GM12878 (cell line): ENCODE measurements at regions not wholly inside any gene's neighbourhood (a gene's known extent, or its start where the extent isn't known, plus 50 kb on each side); places are given as distances from the start of the nearest gene placed in this dataset.

Experiments used
- ATAC-seq: fragments of 200-7000 bp; cut with Tn5 transposase; 3 replicates; pipeline ENCODE4 v1.9.1; 2020; ENCODE audit warnings: mild to moderate bottlenecking, moderate library complexity
- BruUV-seq: library from RNA; stranded (reverse); fragments of 400-500 nt; replicated peaks from 2 replicates; lab custom pipeline; 2021; lab: Mats Ljungman, UMichigan
- CTCF ChIA-PET: fragments of 300-600 bp; sonication (Branson Sonifier 250); formaldehyde crosslinking; extraction: SDS; loops from one replicate; lab custom pipeline; 2021; ENCODE audit warnings: inconsistent platforms; lab: Yijun Ruan, JAX
- POLR2A ChIA-PET: fragments of 350-600 bp; formaldehyde crosslinking; extraction: SDS; loops from one replicate; lab custom pipeline; 2021; ENCODE audit warnings: inconsistent platforms; lab: Charles Lee
- RAD21 ChIA-PET: fragments of 300-600 bp; sonication (Branson Sonifier 250); formaldehyde crosslinking; loops from one replicate; lab custom pipeline; 2023; ENCODE audit warnings: antibody characterized with exemption; ENCODE audit not compliant: unreplicated experiment; lab: Charles Lee
- SMC1A ChIA-PET: fragments of 300-600 bp; sonication (Branson Sonifier 250); formaldehyde crosslinking; loops from one replicate; lab custom pipeline; 2023; ENCODE audit not compliant: unreplicated experiment, uncharacterized antibody; lab: Charles Lee
- DNase-seq: peaks from one replicate; pipeline ENCODE4 v3.0.0-alpha.2; 2011; ENCODE audit warnings: low read depth, low spot score
- FAIRE-seq: peaks from 3 replicates; lab custom pipeline; 2011; peaks lifted over from hg19 to GRCh38; lab: Jason Lieb, UNC
- H2AFZ ChIP-seq: 2 replicates; pipeline ENCODE4 v1.6.0; 2011; ENCODE audit warnings: low read depth, low read length, control low read depth; ENCODE audit not compliant: control insufficient read depth
- H3K27ac ChIP-seq: 2 replicates; pipeline ENCODE4 v1.5.1; 2011; ENCODE audit warnings: control low read depth; ENCODE audit not compliant: control insufficient read depth, insufficient read depth
- H3K27me3 ChIP-seq, 2 experiments: replicated peaks in 1 of 2; 2 replicates each; pipeline versions ENCODE4 v1.6.0 to v1.6.1; 2011; ENCODE audit warnings: low read length in 1 of 2; ENCODE audit not compliant: control insufficient read depth in 2 of 2, insufficient read depth in 2 of 2
- H3K36me3 ChIP-seq, 2 experiments: 2 replicates each; pipeline ENCODE4 v1.5.1; 2011; ENCODE audit warnings: low read length in 1 of 2; ENCODE audit not compliant: control insufficient read depth in 2 of 2, insufficient read depth in 2 of 2
- H3K4me1 ChIP-seq: 2 replicates; pipeline ENCODE4 v1.6.1; 2011; ENCODE audit warnings: mild to moderate bottlenecking, low read length, moderate library complexity, mixed read lengths; ENCODE audit not compliant: control insufficient read depth, insufficient read depth
- H3K4me2 ChIP-seq: 2 replicates; pipeline ENCODE4 v1.6.0; 2011; ENCODE audit warnings: control low read depth; ENCODE audit not compliant: control insufficient read depth, insufficient read depth
- H3K4me3 ChIP-seq: fragments of 200-600 bp; sonication (generic); 2 replicates; pipeline ENCODE4 v1.5.1; 2016
- H3K79me2 ChIP-seq: 2 replicates; pipeline ENCODE4 v1.6.0; 2011; ENCODE audit warnings: low read length; ENCODE audit not compliant: control insufficient read depth, insufficient read depth
- H3K9ac ChIP-seq: 2 replicates; pipeline ENCODE4 v1.8.0; 2011; ENCODE audit warnings: low read length, control low read depth, mixed read lengths; ENCODE audit not compliant: control insufficient read depth, insufficient read depth
- H3K9me3 ChIP-seq: replicated peaks from 3 replicates; pipeline ENCODE4 v1.5.1; 2011; ENCODE audit warnings: mild to moderate bottlenecking, low read length; ENCODE audit not compliant: control insufficient read depth, insufficient read depth
- H4K20me1 ChIP-seq: 2 replicates; pipeline ENCODE4 v1.6.0; 2011; ENCODE audit not compliant: control insufficient read depth, insufficient read depth
- CBFB ChIP-seq: IDR thresholded peaks from 2 replicates; pipeline ENCODE4 v1.6.1; 2016; ENCODE audit warnings: antibody characterized with exemption, low read depth
- HDGF ChIP-seq: fragments of 450-650 bp; IDR thresholded peaks from 2 replicates; pipeline ENCODE4 v1.6.1; 2016; ENCODE audit warnings: antibody characterized with exemption
- IKZF2 ChIP-seq, 2 experiments: fragments of 450-650 bp; IDR thresholded peaks; 2 replicates each; pipeline ENCODE4 v1.6.1; 2017; ENCODE audit warnings: mild to moderate bottlenecking in 2 of 2, moderate library complexity in 2 of 2
- KDM1A ChIP-seq: fragments of 200-600 bp; sonication (generic); IDR thresholded peaks from 2 replicates; pipeline ENCODE4 v1.6.1; 2016; ENCODE audit warnings: borderline replicate concordance
- MEF2B ChIP-seq: fragments of 450-650 bp; IDR thresholded peaks from 2 replicates; pipeline ENCODE4 v1.6.1; 2018; ENCODE audit warnings: mild to moderate bottlenecking, moderate library complexity; ENCODE audit not compliant: partially characterized antibody, poor library complexity, severe bottlenecking
- MTA2 ChIP-seq: fragments of 450-650 bp; IDR thresholded peaks from 2 replicates; pipeline ENCODE4 v1.6.1; 2016; ENCODE audit warnings: low read depth, mild to moderate bottlenecking, moderate library complexity
- NFYA ChIP-seq: IDR thresholded peaks from 2 replicates; pipeline ENCODE4 v1.6.1; 2011; ENCODE audit warnings: low read depth, mild to moderate bottlenecking, low read length, improper control_type of control experiment, borderline replicate concordance
- NRF1 ChIP-seq: conservative IDR thresholded peaks from 2 replicates; pipeline ENCODE4 v1.6.1; 2011; ENCODE audit warnings: mild to moderate bottlenecking, low read depth, low read length, improper control_type of control experiment
- STAT3 ChIP-seq: IDR thresholded peaks from 2 replicates; pipeline ENCODE4 v1.6.1; 2011; ENCODE audit warnings: low read depth, low read length, improper control_type of control experiment
- ZNF207 ChIP-seq: fragments of 450-650 bp; IDR thresholded peaks from 2 replicates; pipeline ENCODE4 v1.6.1; 2014; ENCODE audit warnings: antibody characterized with exemption, mild to moderate bottlenecking, borderline replicate concordance
- ZSCAN29 ChIP-seq: fragments of 450-650 bp; IDR thresholded peaks from 2 replicates; pipeline ENCODE4 v1.6.1; 2017; ENCODE audit warnings: mild to moderate bottlenecking, moderate library complexity
- WGBS: methylation state at CpG from one replicate; pipeline ENCODE4 v1.1.6; 2016; ENCODE audit warnings: low lambda C conversion rate; ENCODE audit not compliant: insufficient replicate concordance, insufficient coverage; ENCODE audit errors: missing lambda C conversion rate; 5-methylcytosine and 5-hydroxymethylcytosine counted together
- in situ Hi-C: fragments of 300-500 bp; cut with MboI; formaldehyde crosslinking; loops from 9 replicates; pipeline ENCODE4 v1.14.3; 2018; ENCODE audit warnings: mixed read lengths
- intact Hi-C: fragments of 100-400 bp; cut with micrococcal nuclease; formaldehyde crosslinking; loops from one replicate; pipeline ENCODE4 v1.14.2; 2022; ENCODE audit not compliant: unreplicated experiment
- TF ChIP-seq, protein P1 (sequence below): IDR thresholded peaks from 2 replicates; pipeline ENCODE4 v1.6.1; 2012; ENCODE audit warnings: low read depth, low read length, improper control_type of control experiment
- TF ChIP-seq, protein P2 (sequence below): fragments of 450-650 bp; IDR thresholded peaks from 2 replicates; pipeline ENCODE4 v1.6.1; 2018; ENCODE audit warnings: mild to moderate bottlenecking, low read depth, moderate library complexity; ENCODE audit not compliant: partially characterized antibody
- TF ChIP-seq, protein P3 (sequence below): fragments of 450-650 bp; IDR thresholded peaks from 2 replicates; pipeline ENCODE4 v1.6.1; 2016; ENCODE audit warnings: mild to moderate bottlenecking
- TF ChIP-seq, protein P4 (sequence below): fragments of 450-650 bp; IDR thresholded peaks from 2 replicates; pipeline ENCODE4 v1.6.1; 2017; ENCODE audit warnings: low read depth, mild to moderate bottlenecking, moderate library complexity
- TF ChIP-seq, protein P5 (sequence below): IDR thresholded peaks from 2 replicates; pipeline ENCODE4 v1.6.1; 2011; ENCODE audit warnings: mild to moderate bottlenecking, low read depth, low read length, moderate library complexity; ENCODE audit not compliant: insufficient replicate concordance

DNA sequence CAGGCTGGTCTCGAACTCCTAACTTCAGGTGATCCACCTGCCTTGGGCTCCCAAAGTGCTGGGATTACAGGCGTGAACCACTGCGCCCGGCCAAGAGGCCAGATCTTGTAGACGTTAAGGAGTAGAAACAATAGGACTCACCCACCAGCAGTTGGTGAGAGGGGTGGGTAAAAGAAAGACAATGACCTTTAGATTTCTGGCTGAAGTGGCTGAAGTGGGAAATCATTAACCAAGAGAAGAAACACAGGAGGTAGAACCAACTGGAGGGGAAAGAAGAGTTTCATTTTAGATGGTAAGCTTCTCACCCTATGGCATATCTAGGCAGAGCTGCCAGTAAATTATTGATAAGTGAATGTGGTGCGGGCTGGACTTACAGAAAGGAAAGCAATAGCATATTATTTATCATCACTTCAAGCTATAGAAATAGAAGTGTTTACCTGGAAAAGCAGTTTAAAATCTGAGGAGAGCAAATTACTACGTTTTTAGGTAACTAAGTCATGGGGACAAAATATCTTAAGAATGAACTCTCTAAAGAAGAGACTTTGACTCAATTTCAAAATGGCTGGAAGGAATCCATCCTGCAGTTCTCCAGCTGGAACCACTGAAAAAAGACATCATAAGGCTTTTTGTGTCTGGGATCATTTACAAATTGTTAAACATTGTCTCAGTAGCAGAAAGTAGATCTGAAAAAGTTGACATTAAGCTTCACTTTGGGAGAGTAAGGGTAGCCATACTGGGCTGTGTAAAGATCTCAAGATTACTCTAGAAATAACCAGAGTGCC, 109.6 kb downstream of the ALDH8A1 start:
- Histone ChIP-seq H3K4me1 (no peaks in the 10 kb centered on the region), H4K20me1 (no peaks in the 10 kb centered on the region), H3K27ac (no peak overlapping the region), H3K27me3 (no peaks in the 10 kb centered on the region), H3K36me3 (no peaks in the 10 kb centered on the region), H3K4me3 (no peak overlapping the region), H3K9ac (no peak overlapping the region), H3K9me3 (no peaks in the 10 kb centered on the region; the same call in 2 of the 3 replicates), H3K4me2 (no peak overlapping the region), H2AFZ (no peak overlapping the region), H3K79me2 (no peaks in the 10 kb centered on the region)
- no peak for FAIRE-seq
- POLR2A ChIA-PET, result no interaction called here
- DNase-seq, result no peak
- 47% methylated on average over 7 of the region's 7 CpGs for WGBS
- CTCF ChIA-PET, result no interaction called here
- no peak for ATAC-seq
- BruUV-seq, result no TSS peak
- intact Hi-C loops (no loop called here), in situ Hi-C loops (no loop called here)
- RAD21 ChIA-PET, result no interaction called here
- SMC1A ChIA-PET, result no interaction called here
- TF ChIP-seq NRF1 (no peak), CBFB (no peak), ZNF207 (no peak), KDM1A (no peak), MEF2B (no peak), NFYA (no peak), IKZF2 (IDR thresholded peaks at IDR 0.05) (no peak), HDGF (no peak), MTA2 (no peak), STAT3 (no peak), ZSCAN29 (no peak)
- TF ChIP-seq, protein P1, sequence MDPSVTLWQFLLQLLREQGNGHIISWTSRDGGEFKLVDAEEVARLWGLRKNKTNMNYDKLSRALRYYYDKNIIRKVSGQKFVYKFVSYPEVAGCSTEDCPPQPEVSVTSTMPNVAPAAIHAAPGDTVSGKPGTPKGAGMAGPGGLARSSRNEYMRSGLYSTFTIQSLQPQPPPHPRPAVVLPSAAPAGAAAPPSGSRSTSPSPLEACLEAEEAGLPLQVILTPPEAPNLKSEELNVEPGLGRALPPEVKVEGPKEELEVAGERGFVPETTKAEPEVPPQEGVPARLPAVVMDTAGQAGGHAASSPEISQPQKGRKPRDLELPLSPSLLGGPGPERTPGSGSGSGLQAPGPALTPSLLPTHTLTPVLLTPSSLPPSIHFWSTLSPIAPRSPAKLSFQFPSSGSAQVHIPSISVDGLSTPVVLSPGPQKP, result no peak
- TF ChIP-seq, protein P2, sequence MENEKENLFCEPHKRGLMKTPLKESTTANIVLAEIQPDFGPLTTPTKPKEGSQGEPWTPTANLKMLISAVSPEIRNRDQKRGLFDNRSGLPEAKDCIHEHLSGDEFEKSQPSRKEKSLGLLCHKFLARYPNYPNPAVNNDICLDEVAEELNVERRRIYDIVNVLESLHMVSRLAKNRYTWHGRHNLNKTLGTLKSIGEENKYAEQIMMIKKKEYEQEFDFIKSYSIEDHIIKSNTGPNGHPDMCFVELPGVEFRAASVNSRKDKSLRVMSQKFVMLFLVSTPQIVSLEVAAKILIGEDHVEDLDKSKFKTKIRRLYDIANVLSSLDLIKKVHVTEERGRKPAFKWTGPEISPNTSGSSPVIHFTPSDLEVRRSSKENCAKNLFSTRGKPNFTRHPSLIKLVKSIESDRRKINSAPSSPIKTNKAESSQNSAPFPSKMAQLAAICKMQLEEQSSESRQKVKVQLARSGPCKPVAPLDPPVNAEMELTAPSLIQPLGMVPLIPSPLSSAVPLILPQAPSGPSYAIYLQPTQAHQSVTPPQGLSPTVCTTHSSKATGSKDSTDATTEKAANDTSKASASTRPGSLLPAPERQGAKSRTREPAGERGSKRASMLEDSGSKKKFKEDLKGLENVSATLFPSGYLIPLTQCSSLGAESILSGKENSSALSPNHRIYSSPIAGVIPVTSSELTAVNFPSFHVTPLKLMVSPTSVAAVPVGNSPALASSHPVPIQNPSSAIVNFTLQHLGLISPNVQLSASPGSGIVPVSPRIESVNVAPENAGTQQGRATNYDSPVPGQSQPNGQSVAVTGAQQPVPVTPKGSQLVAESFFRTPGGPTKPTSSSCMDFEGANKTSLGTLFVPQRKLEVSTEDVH, result no peak
- TF ChIP-seq, protein P3, sequence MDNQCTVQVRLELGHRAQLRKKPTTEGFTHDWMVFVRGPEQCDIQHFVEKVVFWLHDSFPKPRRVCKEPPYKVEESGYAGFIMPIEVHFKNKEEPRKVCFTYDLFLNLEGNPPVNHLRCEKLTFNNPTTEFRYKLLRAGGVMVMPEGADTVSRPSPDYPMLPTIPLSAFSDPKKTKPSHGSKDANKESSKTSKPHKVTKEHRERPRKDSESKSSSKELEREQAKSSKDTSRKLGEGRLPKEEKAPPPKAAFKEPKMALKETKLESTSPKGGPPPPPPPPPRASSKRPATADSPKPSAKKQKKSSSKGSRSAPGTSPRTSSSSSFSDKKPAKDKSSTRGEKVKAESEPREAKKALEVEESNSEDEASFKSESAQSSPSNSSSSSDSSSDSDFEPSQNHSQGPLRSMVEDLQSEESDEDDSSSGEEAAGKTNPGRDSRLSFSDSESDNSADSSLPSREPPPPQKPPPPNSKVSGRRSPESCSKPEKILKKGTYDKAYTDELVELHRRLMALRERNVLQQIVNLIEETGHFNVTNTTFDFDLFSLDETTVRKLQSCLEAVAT, result no peak
- TF ChIP-seq, protein P4, sequence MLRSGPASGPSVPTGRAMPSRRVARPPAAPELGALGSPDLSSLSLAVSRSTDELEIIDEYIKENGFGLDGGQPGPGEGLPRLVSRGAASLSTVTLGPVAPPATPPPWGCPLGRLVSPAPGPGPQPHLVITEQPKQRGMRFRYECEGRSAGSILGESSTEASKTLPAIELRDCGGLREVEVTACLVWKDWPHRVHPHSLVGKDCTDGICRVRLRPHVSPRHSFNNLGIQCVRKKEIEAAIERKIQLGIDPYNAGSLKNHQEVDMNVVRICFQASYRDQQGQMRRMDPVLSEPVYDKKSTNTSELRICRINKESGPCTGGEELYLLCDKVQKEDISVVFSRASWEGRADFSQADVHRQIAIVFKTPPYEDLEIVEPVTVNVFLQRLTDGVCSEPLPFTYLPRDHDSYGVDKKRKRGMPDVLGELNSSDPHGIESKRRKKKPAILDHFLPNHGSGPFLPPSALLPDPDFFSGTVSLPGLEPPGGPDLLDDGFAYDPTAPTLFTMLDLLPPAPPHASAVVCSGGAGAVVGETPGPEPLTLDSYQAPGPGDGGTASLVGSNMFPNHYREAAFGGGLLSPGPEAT, result no peak
- TF ChIP-seq, protein P5, sequence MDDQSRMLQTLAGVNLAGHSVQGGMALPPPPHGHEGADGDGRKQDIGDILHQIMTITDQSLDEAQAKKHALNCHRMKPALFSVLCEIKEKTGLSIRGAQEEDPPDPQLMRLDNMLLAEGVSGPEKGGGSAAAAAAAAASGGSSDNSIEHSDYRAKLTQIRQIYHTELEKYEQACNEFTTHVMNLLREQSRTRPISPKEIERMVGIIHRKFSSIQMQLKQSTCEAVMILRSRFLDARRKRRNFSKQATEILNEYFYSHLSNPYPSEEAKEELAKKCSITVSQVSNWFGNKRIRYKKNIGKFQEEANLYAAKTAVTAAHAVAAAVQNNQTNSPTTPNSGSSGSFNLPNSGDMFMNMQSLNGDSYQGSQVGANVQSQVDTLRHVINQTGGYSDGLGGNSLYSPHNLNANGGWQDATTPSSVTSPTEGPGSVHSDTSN, result no peak
